BLaER1 (cell line): ENCODE measurements at regions not wholly inside any gene's neighbourhood (a gene's known extent, or its start where the extent isn't known, plus 50 kb on each side); places are given as distances from the start of the nearest gene placed in this dataset.

Source experiments
- H3K27ac ChIP-seq: shearing (Covaris generic); formaldehyde crosslinking; 2 replicates; pipeline ENCODE4 v1.8.1; 2022
- H3K27me3 ChIP-seq: shearing (Covaris generic); formaldehyde crosslinking; 2 replicates; pipeline ENCODE4 v1.8.1; 2022
- H3K36me3 ChIP-seq: shearing (Covaris generic); formaldehyde crosslinking; 2 replicates; pipeline ENCODE4 v1.8.1; 2022
- H3K4me1 ChIP-seq: shearing (Covaris generic); formaldehyde crosslinking; 2 replicates; pipeline ENCODE4 v1.8.1; 2022
- H3K4me2 ChIP-seq: shearing (Covaris generic); formaldehyde crosslinking; 2 replicates; pipeline ENCODE4 v1.8.1; 2022
- H3K4me3 ChIP-seq: shearing (Covaris generic); formaldehyde crosslinking; 2 replicates; pipeline ENCODE4 v1.8.1; 2022
- H3K9ac ChIP-seq: shearing (Covaris generic); formaldehyde crosslinking; 2 replicates; pipeline ENCODE4 v1.8.1; 2022
- H3K9me3 ChIP-seq: shearing (Covaris generic); formaldehyde crosslinking; 2 replicates; pipeline ENCODE4 v1.8.1; 2022
- H4K20me1 ChIP-seq: shearing (Covaris generic); formaldehyde crosslinking; 2 replicates; pipeline ENCODE4 v1.8.1; 2022
- Cebpa-rat ChIP-seq: shearing (Covaris generic); IDR thresholded peaks from 2 replicates; pipeline ENCODE4 v1.8.1; 2022

- no peak overlapping the region for H3K27ac ChIP-seq
- no peak overlapping the region for H3K4me3 ChIP-seq
- no peaks in the 10 kb centered on the region for H4K20me1 ChIP-seq
- no peaks in the 10 kb centered on the region for H3K36me3 ChIP-seq
- H3K27me3 ChIP-seq: no peaks in the 10 kb centered on the region
- no peaks in the 10 kb centered on the region for H3K9me3 ChIP-seq
- no peak overlapping the region for H3K4me2 ChIP-seq
- H3K4me1 ChIP-seq: no peaks in the 10 kb centered on the region
- no peak overlapping the region for H3K9ac ChIP-seq
- TF ChIP-seq Cebpa-rat: no peak
These were observed 374.2 kb downstream of the EN1 start for GRCh38 chr2:118473241-118473640.

- TF ChIP-seq Cebpa-rat: no peak
- no peak overlapping the region for H3K4me2 ChIP-seq
These were observed 377.2 kb downstream of the EN1 start for GRCh38 chr2:118470297-118470696.

GRCh38 chr2:118469103-118469502 lies 378.3 kb downstream of the EN1 start:
- no peak overlapping the region for H3K27ac ChIP-seq
- no peaks in the 10 kb centered on the region for H3K27me3 ChIP-seq
- no peaks in the 10 kb centered on the region for H3K9me3 ChIP-seq
- no peak overlapping the region for H3K4me2 ChIP-seq
- no peak for TF ChIP-seq Cebpa-rat
- H3K4me1 ChIP-seq: no peaks in the 10 kb centered on the region
- H3K36me3 ChIP-seq: no peaks in the 10 kb centered on the region
- H3K4me3 ChIP-seq: no peak overlapping the region
- no peak overlapping the region for H3K9ac ChIP-seq
- no peaks in the 10 kb centered on the region for H4K20me1 ChIP-seq

More at GRCh38 chr2:118470297-118470696, 377.2 kb downstream of the EN1 start:
- Histone ChIP-seq H3K4me3 (no peak overlapping the region), H3K27me3 (no peaks in the 10 kb centered on the region), H3K27ac (no peak overlapping the region), H4K20me1 (no peaks in the 10 kb centered on the region), H3K4me1 (no peaks in the 10 kb centered on the region), H3K36me3 (no peaks in the 10 kb centered on the region), H3K9me3 (no peaks in the 10 kb centered on the region), H3K9ac (no peak overlapping the region)

GRCh38 chr2:118464546-118465265 lies 376.4 kb downstream of the INSIG2 start:
- no peaks in the 10 kb centered on the region for H3K36me3 ChIP-seq
- H4K20me1 ChIP-seq: no peaks in the 10 kb centered on the region
- H3K9me3 ChIP-seq: no peaks in the 10 kb centered on the region
- H3K27me3 ChIP-seq: no peaks in the 10 kb centered on the region
- no peak overlapping the region for H3K27ac ChIP-seq
- no peaks in the 10 kb centered on the region for H3K4me1 ChIP-seq
- no peak overlapping the region for H3K9ac ChIP-seq
- no peak overlapping the region for H3K4me2 ChIP-seq
- TF ChIP-seq Cebpa-rat: no peak
- H3K4me3 ChIP-seq: no peak overlapping the region

GRCh38 chr2:118464046-118464445 lies 375.8 kb downstream of the INSIG2 start:
- Histone ChIP-seq H3K4me1 (no peaks in the 10 kb centered on the region), H3K4me2 (no peak overlapping the region), H4K20me1 (no peaks in the 10 kb centered on the region), H3K4me3 (no peak overlapping the region), H3K9me3 (no peaks in the 10 kb centered on the region), H3K27me3 (no peaks in the 10 kb centered on the region), H3K9ac (no peak overlapping the region), H3K27ac (no peak overlapping the region), H3K36me3 (no peaks in the 10 kb centered on the region)
- TF ChIP-seq Cebpa-rat: no peak

GRCh38 chr2:118460425-118460824 lies 372.2 kb downstream of the INSIG2 start:
- H3K27me3 ChIP-seq: no peaks in the 10 kb centered on the region
- no peaks in the 10 kb centered on the region for H4K20me1 ChIP-seq
- no peak overlapping the region for H3K4me3 ChIP-seq
- no peak overlapping the region for H3K4me2 ChIP-seq
- no peaks in the 10 kb centered on the region for H3K9me3 ChIP-seq
- no peak overlapping the region for H3K9ac ChIP-seq
- no peak overlapping the region for H3K27ac ChIP-seq
- H3K4me1 ChIP-seq: no peaks in the 10 kb centered on the region
- H3K36me3 ChIP-seq: no peaks in the 10 kb centered on the region
- no peak for TF ChIP-seq Cebpa-rat

- Histone ChIP-seq H3K36me3 (no peaks in the 10 kb centered on the region), H3K27me3 (no peaks in the 10 kb centered on the region), H3K4me3 (no peak overlapping the region), H3K4me1 (no peaks in the 10 kb centered on the region), H3K4me2 (no peak overlapping the region), H3K27ac (no peak overlapping the region), H3K9me3 (no peaks in the 10 kb centered on the region), H3K9ac (no peak overlapping the region), H4K20me1 (no peaks in the 10 kb centered on the region)
- no peak for TF ChIP-seq Cebpa-rat
These were observed 371.2 kb downstream of the INSIG2 start for GRCh38 chr2:118459426-118459825.

GRCh38 chr2:118457951-118458350 lies 369.7 kb downstream of the INSIG2 start:
- H3K4me1 ChIP-seq: no peaks in the 10 kb centered on the region
- no peaks in the 10 kb centered on the region for H3K27me3 ChIP-seq
- H3K9ac ChIP-seq: no peak overlapping the region
- no peaks in the 10 kb centered on the region for H4K20me1 ChIP-seq
- H3K36me3 ChIP-seq: no peaks in the 10 kb centered on the region
- H3K9me3 ChIP-seq: no peaks in the 10 kb centered on the region
- H3K27ac ChIP-seq: no peak overlapping the region
- TF ChIP-seq Cebpa-rat: no peak
- H3K4me3 ChIP-seq: no peak overlapping the region
- no peak overlapping the region for H3K4me2 ChIP-seq

GRCh38 chr2:118449401-118449800 lies 361.1 kb downstream of the INSIG2 start:
- Histone ChIP-seq H3K27me3 (no peaks in the 10 kb centered on the region), H3K27ac (no peak overlapping the region), H3K4me2 (no peak overlapping the region), H3K9me3 (no peaks in the 10 kb centered on the region), H3K4me3 (no peak overlapping the region), H3K9ac (no peak overlapping the region), H3K36me3 (no peaks in the 10 kb centered on the region), H3K4me1 (no peaks in the 10 kb centered on the region), H4K20me1 (no peaks in the 10 kb centered on the region)
- no peak for TF ChIP-seq Cebpa-rat

- TF ChIP-seq Cebpa-rat: no peak
- no peak overlapping the region for H3K4me3 ChIP-seq
- H3K36me3 ChIP-seq: no peaks in the 10 kb centered on the region
- H3K27ac ChIP-seq: no peak overlapping the region
- no peak overlapping the region for H3K9ac ChIP-seq
- H3K4me2 ChIP-seq: no peak overlapping the region
- H3K4me1 ChIP-seq: no peaks in the 10 kb centered on the region
- no peaks in the 10 kb centered on the region for H3K27me3 ChIP-seq
- no peaks in the 10 kb centered on the region for H4K20me1 ChIP-seq
- no peaks in the 10 kb centered on the region for H3K9me3 ChIP-seq
These were observed 355.3 kb downstream of the INSIG2 start for GRCh38 chr2:118443596-118443995.
